Gastroesophageal sphincter (tissue), 3 donors: ENCODE measurements at regions not wholly inside any gene's neighbourhood (a gene's known extent, or its start where the extent isn't known, plus 50 kb on each side); places are given as distances from the start of the nearest gene placed in this dataset.

Experiments
- EP300 ChIP-seq: sonication (generic); formaldehyde crosslinking; IDR thresholded peaks from one replicate; pipeline ENCODE4 v1.6.1; 2017; ENCODE audit warnings: antibody characterized with exemption, mild to moderate bottlenecking
- POLR2AphosphoS5 ChIP-seq: sonication (generic); formaldehyde crosslinking; IDR thresholded peaks from one replicate; pipeline ENCODE4 v1.6.1; 2017; ENCODE audit warnings: antibody characterized with exemption
- TF ChIP-seq, protein P1 (sequence below), 4 experiments: fragments of 200-600 bp in 2 of 4; fragments of 450-650 bp in 2 of 4; sonication (generic) in 1 of 4; IDR thresholded peaks; one replicate each; pipeline ENCODE4 v1.5.1; 2017 to 2019; ENCODE audit warnings: antibody characterized with exemption in 4 of 4, mild to moderate bottlenecking in 2 of 4, moderate library complexity in 2 of 4

DNA sequence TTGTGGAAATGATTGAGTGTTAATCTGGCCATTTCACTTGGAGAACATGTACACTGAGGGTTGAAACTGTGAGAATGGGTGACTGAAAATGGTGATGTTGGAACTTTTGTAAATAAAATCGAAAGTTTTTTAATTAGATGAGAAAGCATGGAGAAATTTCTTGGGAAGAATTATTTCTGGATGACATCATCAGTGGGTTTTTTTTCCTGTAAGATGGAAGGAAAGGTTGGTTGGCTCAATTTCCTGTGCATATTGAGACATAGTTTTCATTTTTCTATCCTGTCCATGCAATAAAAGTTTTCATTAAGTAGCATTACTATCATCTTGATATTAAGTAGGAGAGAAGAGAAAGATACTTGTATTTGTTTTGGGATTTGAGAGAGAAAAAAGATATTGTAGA lies 120.6 kb upstream of the HTR2A start:
- TF ChIP-seq, protein P1, sequence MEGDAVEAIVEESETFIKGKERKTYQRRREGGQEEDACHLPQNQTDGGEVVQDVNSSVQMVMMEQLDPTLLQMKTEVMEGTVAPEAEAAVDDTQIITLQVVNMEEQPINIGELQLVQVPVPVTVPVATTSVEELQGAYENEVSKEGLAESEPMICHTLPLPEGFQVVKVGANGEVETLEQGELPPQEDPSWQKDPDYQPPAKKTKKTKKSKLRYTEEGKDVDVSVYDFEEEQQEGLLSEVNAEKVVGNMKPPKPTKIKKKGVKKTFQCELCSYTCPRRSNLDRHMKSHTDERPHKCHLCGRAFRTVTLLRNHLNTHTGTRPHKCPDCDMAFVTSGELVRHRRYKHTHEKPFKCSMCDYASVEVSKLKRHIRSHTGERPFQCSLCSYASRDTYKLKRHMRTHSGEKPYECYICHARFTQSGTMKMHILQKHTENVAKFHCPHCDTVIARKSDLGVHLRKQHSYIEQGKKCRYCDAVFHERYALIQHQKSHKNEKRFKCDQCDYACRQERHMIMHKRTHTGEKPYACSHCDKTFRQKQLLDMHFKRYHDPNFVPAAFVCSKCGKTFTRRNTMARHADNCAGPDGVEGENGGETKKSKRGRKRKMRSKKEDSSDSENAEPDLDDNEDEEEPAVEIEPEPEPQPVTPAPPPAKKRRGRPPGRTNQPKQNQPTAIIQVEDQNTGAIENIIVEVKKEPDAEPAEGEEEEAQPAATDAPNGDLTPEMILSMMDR (IDR thresholded peaks at IDR 0.05) = no peak
- TF ChIP-seq EP300 (no peak), POLR2AphosphoS5 (no peak)
